ENCODE measurements at regions not wholly inside any gene's neighbourhood (a gene's known extent, or its start where the extent isn't known, plus 50 kb on each side); places are given as distances from the start of the nearest gene placed in this dataset.
"Not testable (repeated sequence)": the region's sequence is repeated elsewhere in the genome, so short reads cannot be mapped to it uniquely, and the experiment has no call there.

DNA sequence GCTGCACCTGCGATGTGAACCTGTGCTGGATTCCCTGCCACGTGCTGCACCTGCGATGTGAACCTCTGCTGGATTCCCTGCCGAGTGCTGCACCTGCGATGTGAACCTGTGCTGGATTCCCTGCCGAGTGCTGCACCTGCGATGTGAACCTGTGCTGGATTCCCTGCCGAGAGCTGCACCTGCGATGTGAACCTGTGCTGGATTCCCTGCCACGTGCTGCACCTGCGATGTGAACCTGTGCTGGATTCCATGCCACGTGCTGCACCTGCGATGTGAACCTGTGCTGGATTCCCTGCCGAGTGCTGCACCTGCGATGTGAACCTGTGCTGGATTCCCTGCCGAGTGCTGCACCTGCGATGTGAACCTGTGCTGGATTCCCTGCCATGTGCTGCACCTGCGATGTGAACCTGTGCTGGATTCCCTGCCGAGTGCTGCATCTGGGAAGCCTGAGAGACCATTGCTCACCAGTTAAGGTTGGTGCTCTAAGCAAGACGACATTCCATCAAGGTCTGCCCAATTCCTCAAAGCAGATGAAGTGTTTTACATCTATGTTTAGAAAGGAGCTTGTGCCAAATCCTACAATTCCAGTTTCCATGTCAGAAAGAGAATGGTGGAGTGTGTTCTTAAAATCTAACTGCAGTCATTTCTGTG is 176.5 kb upstream of the B3GAT1 start:
- DNase-seq (ENCODE audit: low spot score): not testable (repeated sequence)

DNA sequence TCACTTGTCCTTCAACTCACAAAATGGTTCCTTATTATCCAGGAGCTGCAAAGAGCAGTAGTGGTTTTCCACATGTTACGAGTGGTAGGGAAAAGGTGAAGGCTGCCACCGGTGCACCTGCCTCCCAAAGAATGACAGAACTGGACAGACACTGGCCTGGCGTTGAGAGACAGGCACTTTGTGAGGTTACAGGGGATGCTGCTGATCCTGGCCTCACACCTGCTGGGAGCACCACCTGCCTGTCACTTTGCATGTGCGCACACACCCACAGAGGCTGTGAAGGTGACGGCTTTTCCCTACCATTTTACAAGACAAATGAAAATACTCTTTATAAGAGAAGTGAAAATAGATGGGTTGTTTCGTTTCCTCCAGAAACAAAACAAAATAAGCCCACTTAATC is 175.3 kb upstream of the B3GAT1 start:
- DNase-seq (ENCODE audit: low spot score): no peak

DNA sequence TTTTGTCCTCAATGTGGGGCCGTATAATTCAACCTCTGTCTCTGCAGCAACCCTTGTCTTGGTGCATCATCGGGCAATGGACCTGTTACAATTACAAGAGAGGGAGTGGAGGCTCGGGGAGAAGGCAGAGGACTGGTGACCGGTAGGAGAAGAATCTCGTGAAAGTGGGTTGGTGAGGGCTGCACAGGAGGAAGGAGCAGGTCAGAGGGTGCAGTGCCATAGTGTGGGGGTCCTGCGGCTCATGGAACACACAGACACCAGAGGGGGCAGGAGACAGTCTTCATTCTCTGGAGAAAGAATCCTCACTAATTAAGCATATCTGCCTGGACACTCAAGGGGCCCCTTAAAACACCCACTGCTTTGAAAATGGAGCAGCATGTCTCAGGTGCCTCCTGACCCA is 174.7 kb upstream of the B3GAT1 start:
- DNase-seq (ENCODE audit: low spot score): no peak

DNA sequence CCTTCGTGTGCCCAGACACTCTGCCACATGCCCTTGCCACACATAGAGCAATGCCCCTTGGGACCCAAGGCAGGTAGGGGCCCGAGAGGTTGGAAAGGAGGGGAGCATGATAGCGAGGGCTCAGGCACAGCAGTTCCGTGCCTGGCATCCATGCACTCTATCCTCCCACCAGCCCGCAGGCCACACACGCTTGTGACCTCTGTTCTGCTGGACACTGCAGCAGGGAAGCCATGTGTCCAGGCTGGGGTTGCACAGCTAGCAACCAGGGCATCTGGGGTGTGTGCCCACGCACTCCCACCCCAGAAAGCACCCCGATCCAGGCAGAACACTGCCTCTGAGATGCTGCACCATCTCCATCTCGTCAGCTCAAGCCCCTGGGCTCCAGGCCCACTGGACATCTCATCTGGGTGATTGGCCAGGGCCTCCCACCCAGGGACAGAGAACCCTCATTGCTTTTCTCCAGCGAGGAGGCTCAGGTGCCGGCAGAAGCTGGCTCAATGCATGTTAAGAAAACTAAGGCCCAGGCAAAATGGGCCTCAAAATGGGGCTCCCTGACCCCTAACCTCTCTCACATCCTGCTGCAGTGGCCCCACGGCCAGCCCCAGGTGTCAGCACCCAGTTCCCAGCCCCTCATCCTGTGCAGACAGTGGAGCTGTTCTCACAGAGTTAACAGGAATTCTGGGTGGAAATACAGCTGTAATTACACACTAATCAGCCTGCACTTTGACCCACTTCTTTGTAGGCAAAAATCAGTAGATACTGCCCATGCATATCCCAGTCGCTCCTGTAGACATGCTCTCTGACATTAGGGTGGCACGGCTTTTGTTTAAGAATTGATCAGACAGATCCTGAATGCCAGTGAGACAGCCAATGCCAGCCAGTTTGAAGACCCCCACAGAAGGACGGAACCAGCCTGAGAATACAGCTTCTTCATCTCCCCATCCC is 173.9 kb upstream of the B3GAT1 start:
- DNase-seq (ENCODE audit: low spot score): no peak

DNA sequence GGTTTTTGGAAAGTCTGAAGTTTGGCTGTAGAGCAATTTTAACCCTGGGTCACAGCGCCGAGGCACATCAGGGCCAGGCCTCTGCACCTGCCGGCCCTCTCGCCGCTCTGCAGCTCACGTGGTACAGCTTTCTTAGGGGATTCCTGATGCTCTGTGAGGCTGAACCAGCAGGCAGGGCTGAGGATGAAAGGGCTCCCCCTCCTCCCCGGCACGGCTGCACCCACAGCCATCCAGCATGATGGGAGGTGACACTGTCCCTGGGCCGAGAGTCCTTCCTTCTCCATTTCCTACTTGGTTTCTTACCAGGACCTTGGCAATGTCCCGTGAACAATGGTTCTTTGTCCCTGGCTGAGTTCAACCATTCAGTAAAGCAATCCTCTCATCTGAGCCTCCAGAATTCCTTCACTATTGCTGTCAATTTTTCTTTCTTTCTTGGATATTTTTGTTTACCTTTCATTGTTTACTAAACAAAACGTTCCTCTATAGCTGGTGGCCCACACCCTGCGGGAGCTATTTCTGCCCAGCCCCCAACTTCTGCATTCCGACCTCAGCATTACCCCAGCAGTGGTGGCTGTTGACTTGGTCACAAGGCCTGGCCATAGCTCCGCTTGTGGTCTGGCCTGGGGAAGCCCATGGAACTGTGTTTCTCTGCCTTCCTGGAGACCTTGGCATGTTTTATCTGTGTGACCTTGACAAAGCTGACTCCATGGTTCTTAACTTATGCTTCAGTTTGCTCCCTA is 172.8 kb upstream of the B3GAT1 start:
- peak; percentile 55 for DNase-seq (ENCODE audit: low spot score)

DNA sequence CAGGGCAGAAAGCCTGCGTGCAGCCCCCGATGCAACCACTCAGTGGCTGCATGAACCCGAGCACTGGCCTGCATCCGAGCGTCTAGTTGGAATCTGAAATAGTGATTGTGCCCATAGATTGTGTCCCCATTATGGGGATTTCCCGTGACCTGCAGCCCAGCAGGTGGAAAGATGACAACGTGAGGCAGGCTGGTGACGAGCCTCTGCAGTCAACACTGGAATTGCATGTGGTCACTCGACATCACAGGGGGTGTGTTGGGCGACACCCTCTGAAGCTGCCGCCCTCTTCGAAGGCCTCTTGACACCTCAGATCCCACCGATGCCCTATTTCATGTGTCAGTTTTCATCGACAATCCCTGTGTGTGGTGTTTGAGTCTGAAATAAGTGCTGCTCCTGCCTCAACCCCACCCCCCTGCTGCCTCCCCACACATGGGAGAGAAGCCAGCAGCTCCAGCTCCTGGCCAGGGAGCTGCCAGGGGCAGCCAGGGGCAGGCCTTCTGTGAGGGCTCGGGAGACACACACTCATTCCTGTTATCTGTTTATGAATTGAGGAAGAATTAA is 172.0 kb upstream of the B3GAT1 start:
- DNase-seq (ENCODE audit: low spot score): no peak

DNA sequence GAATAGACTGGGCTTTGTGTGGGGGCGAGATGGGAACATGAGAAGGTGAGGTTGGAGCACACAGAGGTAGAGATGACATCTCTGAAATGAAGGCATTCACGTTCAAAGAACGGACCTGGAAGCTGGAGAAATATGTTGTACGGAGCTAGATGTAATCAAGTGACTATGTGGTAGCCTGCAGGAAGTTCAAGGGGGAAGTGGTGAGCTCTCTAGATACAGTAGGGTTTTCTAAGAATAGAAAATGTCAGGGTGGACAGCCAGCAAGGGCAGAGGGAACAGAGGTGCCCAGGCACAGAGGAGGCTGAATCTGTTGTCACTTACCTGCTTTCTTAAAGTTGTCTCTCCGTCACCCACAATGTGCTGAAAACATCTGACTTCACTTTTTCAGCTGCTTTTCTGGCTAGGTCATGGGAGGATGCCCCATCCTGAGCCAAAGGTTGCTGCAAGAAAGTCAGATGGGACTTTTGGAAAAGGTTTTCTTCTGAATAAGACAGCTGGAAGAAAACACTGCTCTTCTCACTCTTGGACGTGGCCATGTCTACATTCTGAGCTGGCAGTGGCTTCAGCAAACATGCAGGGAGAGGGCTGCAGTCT is 171.5 kb upstream of the B3GAT1 start:
- DNase-seq (ENCODE audit: low spot score): no peak

DNA sequence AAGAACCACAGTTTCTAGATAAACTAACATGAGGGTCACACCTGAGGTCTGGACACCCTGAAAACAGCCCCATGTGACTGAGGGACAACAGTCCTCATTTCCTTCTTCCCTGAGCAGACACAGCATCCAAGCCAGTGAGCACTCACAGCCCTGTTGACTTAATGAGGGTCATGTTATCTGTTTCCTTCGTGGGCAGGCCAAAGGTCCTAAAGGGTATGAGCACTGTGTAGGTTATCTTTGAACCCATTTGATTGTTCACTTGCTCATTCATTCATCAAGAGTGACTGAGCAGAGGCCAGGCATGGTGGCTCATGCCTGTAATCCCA is 170.7 kb upstream of the B3GAT1 start:
- DNase-seq (ENCODE audit: low spot score): no peak

DNA sequence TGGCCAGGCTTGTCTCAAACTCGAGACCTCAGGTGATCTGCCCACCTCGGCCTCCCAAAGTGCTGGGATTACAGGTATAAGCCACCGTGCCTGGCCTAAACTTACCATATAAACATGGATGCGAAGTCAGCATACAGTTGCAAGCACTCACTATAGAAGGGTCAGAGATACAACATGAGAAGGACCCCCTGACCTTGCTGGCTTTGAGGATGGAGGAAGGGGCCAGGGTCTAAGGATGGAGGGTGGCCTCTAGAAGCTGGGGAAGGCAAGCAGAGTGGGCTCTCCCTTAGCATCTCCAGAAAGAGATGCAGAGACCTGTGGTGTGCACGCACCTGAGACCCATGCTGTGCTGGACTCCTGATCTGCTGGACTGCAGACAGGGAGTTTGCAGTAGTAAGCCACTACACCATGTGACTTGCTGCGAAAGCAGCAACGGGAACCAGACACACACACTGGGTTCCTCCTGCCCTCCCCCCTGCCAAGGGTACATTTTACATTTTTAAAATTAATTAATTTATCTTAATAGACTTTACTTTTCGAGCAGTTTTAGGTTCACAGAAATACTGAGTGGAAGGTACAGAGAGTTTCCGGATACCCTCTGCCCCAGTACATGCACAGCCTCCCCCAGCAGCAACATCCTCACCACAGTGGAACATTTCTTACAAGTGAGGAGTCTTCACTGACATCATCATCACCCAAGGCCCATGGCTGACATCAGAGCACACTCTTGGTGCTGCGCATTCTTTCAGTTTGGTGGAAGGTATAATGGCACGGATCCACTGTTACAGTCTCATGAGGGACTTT is 170.1 kb upstream of the B3GAT1 start:
- no peak for DNase-seq (ENCODE audit: low spot score)

DNA sequence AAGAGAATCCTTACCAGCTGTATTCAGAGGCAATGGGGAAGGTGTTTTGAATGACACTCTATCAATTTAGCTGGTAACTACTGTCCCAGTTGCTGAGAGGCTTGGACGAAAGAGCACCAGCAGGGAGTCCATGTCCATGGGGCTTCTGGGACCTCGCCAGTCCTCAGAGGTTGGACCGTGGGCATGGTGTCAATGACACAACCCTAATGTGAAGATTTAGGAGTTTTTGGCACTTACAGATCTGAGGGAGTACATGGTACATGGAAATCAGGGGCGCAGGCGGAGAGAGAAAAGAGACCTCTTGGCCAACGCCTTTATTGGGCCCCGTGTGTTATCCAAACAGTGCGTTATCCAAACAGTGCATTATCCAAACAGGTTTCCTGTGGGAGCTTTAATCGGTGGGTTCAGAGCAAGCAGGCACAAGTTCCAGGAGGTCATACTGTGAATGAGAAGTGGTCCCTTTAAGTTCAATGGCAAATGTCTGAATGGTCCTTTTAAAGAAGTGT is 169.1 kb upstream of the B3GAT1 start:
- DNase-seq (ENCODE audit: low spot score): no peak

DNA sequence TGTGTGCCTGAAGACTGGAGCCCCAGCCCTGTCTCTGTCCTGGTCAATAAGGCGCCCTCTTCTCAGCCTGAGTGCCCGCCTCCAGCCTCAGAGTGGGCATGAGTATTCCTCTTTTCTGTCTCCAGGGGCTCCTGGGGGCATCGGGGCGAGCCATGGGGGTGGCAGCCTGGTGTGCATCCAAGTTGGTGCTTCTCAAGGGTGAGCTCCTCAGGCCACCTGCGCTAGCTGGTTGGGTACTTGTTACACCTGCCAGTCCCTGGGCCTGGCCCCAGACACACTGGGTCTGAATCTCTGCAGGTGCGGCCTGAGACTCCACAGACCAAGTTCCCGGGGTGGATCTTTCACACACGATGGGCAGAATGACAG is 168.6 kb upstream of the B3GAT1 start:
- DNase-seq (ENCODE audit: low spot score): no peak

DNA sequence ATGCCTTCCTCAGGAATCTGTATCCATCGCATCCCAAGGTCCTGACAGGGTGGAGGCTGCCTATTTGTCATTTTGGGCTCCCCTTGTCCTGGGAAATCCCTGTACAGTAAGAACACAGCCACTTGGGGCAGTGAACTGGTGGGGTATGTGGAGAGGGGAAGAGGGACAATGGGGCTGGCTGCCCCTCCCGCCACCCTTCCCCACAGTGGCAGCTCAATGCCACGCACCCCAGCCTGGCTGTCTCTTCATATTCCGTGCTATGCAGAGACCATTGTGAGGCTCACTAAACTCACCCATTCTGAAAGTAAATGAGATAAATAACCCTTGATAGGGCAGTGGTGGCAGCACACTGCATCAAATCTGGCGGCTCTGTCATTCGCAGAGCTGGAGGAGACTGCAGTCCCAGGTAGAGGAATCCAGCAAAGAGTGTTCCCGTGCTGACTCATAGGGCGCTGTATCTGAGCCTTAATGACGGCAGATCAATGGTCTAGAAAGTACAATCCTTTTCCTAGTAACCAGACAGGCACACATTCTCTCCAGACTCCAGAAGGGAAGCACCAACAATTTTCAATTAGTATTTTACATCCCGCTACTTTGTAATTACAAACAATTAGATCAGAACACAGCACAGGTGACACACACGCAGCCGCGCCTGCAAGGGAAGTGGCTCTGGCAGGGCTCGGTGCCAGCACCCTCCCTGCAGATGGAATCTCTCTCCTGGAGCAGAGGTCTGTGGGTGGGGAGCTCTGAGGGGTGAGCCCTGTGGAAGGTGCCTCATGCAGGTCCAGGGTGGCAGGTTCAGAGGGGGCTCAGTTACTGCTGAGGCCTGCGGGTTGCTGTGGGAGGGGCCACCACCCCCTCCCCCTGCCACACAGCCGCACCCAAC is 167.9 kb upstream of the B3GAT1 start:
- DNase-seq (ENCODE audit: low spot score): no peak

DNA sequence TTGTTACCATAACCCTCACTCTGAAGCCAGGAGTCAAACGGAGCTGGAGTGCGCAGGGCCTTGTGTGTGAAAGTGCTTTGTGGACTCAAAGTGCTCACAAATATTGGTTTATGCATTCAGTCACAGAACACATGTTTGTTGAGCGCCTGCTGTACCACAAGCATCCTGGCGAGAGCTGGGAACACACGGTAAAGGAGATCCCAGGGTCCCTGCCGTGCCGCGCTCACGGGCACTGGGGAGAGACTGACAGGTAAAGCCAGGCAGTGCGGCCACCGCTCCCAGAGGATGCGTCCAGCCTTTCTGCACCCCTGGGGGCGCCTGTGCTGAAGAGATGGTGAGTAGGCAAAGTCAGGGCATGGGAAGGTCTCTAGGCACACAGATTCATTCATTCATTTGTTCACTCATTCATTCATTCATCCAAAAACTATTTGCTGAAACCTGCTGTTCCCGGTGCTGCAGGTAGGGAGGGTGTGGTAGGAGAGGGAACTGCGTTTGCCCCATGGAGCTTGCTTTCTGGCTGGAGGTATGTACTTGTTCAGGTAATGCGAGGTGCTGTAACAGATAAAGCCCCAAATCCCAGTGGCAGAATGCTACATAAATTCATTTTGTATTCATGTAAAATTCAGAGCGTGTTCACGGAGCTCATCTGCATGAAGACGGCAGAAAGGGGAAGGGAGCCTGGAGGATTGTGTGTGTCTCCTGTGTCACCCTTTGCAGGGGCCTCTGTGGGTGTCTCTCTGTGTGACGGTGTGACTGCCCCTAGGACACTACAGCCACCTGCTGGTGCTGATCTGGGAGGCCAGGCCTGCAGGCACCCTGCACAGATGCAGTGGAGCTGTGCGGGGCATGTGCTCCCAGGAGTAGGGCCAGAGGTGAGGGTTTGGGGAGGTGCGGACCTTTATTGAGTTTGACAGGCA is 167.0 kb upstream of the B3GAT1 start:
- no peak for DNase-seq (ENCODE audit: low spot score)

DNA sequence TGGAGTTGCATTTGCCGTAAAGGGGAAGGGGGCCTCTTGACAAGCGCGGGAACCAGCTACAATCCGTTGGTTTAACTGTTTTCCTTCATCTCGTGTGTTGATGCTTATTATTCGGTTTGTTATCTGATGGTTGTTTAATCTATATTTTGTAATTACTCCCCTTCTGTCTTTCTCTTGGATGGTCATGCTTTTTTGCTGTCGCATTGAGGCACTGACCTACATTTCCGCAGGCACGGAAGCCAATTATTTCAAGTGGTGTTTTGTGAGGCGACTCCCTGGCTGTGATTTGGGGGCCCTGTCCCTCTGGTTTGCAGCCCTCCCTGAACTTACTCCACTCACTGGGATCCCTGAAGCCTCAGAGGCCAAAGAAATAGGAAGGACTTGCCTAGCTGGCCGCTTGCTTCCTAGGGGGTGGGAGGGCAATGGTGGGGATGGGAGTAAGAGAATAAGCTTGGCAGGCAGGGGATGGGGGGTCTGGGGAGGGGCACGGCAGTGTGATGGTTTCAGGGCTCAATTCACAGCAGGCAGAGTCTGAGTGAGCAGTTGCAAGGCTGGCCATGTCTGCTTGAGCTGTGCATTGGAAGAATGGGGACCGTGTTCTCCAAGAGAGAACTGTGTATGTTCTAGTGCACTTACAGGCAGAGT is 165.8 kb upstream of the B3GAT1 start:
- no peak for DNase-seq (ENCODE audit: low spot score)

DNA sequence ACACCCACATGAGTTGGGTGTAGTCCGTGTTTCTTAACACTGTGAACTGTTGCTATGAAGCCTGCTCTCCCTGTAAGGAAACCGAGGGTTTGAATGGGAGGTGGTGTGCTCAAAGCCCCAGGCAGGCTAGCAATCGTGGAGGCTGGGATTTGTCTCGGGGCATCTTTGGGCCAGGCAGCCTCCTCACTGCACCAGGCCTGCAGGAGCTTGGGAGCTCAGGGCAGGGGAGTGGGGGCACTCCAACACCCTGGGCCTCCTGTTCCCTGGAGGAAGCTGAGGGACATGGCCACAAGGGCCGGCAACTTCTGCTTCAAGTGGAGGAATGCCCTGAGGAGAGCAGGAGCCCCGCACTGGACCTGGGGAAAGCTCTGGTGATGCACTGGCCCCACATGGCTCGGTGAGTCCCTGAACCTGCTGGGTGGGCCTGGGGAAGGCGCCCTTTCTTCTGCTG is 164.7 kb upstream of the B3GAT1 start:
- DNase-seq (ENCODE audit: low spot score): no peak

DNA sequence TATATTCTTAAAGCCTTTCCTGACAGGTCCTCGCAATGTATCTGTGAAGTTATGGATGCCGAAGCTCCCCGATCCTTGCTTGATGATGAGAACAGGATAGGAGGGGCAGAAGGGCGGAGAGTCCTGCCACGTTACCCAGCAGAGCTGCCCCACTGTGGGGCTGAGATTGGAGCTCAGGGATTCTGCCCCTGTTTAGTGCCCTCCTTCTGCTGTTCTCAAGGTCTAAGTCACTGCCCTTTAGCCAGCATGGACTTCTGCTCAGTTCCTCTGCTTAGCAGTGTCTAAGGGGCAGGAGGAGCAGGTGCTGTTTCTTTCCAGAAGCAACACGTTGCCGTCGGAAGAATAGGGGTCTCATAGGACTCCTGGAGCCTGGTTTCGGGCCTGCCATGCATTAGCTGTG is 164.2 kb upstream of the B3GAT1 start:
- no peak for DNase-seq (ENCODE audit: low spot score)

DNA sequence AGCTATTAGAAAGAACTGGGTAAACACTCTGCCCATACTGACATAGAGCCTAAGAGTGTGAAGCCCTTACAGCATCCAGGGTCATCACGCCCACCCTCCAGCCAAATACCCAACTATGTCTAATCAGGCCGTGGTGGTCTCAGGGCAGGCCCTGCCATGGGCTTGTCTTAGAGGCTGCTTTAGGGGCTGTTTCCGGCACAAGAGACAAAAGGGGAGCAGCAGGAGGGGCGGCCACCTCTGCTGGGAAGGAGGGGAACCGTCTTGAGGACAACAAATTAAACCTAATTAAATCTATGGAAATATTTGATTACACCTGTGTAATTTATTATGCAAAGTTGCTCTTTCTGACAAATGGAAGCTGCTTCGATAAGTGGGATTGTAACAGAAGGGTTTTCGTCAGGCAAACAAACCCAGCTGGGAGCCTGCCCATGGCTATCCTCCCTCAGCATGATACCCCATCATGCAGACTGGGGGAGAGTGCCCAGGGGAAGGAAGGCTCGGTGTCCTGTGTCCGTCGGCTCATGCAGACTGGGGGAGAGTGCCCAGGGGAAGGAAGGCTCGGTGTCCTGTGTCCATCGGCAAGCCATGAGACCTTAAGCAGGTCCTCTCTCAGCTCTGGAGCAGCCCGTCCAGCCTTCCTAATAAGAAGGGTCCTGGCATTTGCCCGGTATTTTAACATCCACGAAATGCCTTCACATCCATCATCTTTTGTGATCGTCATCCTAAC is 163.6 kb upstream of the B3GAT1 start:
- no peak for DNase-seq (ENCODE audit: low spot score)

DNA sequence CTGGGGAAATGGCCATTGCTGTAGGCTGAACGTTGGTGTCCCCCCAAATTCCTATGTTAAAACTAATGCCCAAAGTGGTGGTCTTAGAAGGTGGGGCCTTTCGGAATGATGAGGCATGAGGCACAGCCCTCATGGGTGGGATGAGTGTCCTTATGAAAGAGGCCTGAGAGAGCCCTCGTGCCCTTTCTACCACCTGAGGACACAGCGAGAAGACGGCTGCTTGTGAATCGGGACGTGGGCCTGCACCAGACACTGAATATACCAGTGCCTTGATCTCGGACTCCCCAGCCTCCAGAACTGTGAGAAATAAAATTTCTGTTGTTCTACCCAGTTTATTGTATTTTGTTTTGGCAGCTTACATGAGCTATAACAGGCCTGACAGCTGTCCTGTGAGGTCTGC is 162.9 kb upstream of the B3GAT1 start:
- no peak for DNase-seq (ENCODE audit: low spot score)
